ENCODE measurements at regions not wholly inside any gene's neighbourhood (a gene's known extent, or its start where the extent isn't known, plus 50 kb on each side); places are given as distances from the start of the nearest gene placed in this dataset.

- Histone ChIP-seq H3K4me3 (no peak overlapping the region), H3K27ac (no peak overlapping the region), H3K36me3 (no peaks in the 10 kb centered on the region), H3K9me3 (no peaks in the 10 kb centered on the region), H3K27me3 (no peaks in the 10 kb centered on the region), H3K4me1 (no peaks in the 10 kb centered on the region)
- TF ChIP-seq POLR2A (IDR thresholded peaks at IDR 0.05) (no peak), CTCF (IDR thresholded peaks at IDR 0.05) (no peak)
- DNase-seq, result no peak
- intact Hi-C loops (cut with DNase I; ENCODE audit: low total_unique reads), result no loop called here
Measured at GRCh38 chr2:200065477-200065876, 110.1 kb downstream of the MAIP1 start.

- TF ChIP-seq CTCF (IDR thresholded peaks at IDR 0.05) (no peak), POLR2A (IDR thresholded peaks at IDR 0.05) (no peak)
- Histone ChIP-seq H3K27ac (no peak overlapping the region), H3K9me3 (no peaks in the 10 kb centered on the region), H3K4me1 (no peaks in the 10 kb centered on the region), H3K27me3 (no peaks in the 10 kb centered on the region), H3K36me3 (no peaks in the 10 kb centered on the region), H3K4me3 (no peak overlapping the region)
- intact Hi-C loops (cut with DNase I; ENCODE audit: low total_unique reads), result no loop called here
- no peak for DNase-seq
Measured at GRCh38 chr2:200066417-200066816, 111.0 kb downstream of the MAIP1 start.

DNA sequence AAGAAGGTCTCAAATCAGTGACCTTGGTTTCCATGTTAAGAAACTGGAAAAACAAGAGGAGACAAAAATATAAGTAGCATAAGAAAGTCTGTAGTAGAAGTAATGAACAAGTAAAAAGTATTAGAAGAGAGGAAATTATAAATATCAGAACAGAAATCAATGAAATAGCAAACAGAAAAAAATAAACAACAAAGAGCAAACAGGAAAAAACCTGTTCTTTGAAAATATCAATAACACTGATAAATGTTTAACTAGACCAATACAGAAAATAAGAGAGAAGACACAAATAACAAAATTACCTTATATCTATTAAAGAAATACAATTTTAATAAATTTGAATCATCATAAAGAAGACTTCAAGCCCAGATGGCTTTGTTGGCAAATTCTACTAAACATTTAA, 113.3 kb downstream of the MAIP1 start:
- H3K4me3 ChIP-seq, result no peak overlapping the region
- H3K9me3 ChIP-seq, result no peaks in the 10 kb centered on the region
- no peaks in the 10 kb centered on the region for H3K27me3 ChIP-seq
- no peak for DNase-seq
- no peaks in the 10 kb centered on the region for H3K4me1 ChIP-seq
- no peak overlapping the region for H3K27ac ChIP-seq
- intact Hi-C loops (cut with DNase I; ENCODE audit: low total_unique reads), result no loop called here
- no peaks in the 10 kb centered on the region for H3K36me3 ChIP-seq
- no peak for TF ChIP-seq CTCF (IDR thresholded peaks at IDR 0.05)

DNA sequence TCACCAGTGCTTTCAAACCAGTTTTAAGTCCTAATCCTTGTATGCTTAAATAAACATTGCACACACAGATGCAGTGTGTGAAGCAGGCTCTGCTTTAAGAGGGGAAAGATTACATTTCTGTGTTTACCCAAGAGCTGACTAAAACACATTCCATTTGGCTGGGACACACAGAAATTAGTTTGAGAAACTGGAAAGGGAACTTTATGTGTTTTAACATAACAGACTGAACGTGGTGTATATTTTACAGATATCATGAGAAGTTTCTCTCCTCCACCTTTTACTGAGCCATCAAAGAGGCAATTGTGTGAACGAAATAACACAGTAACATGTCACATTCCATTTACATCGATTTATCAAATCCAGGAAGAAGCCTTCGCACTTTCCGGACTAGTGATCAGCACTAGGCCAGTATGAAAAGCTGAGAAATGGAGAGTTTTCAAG, 121.8 kb downstream of the MAIP1 start:
- no peaks in the 10 kb centered on the region for H3K27me3 ChIP-seq
- DNase-seq, result no peak
- TF ChIP-seq POLR2A (IDR thresholded peaks at IDR 0.05) (no peak), CTCF (IDR thresholded peaks at IDR 0.05) (no peak)
- no peaks in the 10 kb centered on the region for H3K36me3 ChIP-seq
- intact Hi-C loops (cut with DNase I; ENCODE audit: low total_unique reads), result no loop called here
- H3K4me1 ChIP-seq, result no peaks in the 10 kb centered on the region
- H3K4me3 ChIP-seq, result no peak overlapping the region
- no peak overlapping the region for H3K27ac ChIP-seq
- no peaks in the 10 kb centered on the region for H3K9me3 ChIP-seq

DNA sequence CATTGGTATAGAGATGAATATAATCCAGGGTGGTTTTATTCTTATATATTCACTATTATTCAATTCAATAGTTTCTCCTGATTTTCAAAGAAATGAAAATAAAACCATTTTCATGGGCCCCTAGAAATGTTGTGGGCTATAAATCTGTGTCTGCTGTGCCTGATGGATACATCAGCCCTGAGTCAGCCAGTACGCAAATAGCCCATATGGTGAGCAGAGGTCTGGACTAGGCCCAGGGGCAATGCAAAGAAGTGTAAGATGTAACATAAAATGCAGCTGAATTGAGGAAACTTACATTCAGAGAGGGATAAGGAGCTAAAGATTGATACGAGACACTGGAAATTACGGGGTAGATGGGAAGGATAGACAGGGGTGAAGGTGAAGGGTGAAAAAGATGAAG, 122.5 kb downstream of the MAIP1 start:
- TF ChIP-seq CTCF (IDR thresholded peaks at IDR 0.05), result no peak
- no peak for TF ChIP-seq POLR2A (IDR thresholded peaks at IDR 0.05)
- Histone ChIP-seq H3K36me3 (no peaks in the 10 kb centered on the region), H3K4me3 (no peak overlapping the region), H3K9me3 (no peaks in the 10 kb centered on the region), H3K4me1 (no peaks in the 10 kb centered on the region), H3K27ac (no peak overlapping the region), H3K27me3 (no peaks in the 10 kb centered on the region)
- intact Hi-C loops (cut with DNase I; ENCODE audit: low total_unique reads), result no loop called here
- no peak for DNase-seq

All from uterus (tissue), 3 donors.